ENCODE measurements at regions not wholly inside any gene's neighbourhood (a gene's known extent, or its start where the extent isn't known, plus 50 kb on each side); places are given as distances from the start of the nearest gene placed in this dataset.

GRCh38 chr1:38340409-38340808, 293.8 kb upstream of the POU3F1 start:
- TF ChIP-seq CTCF (IDR thresholded peaks at IDR 0.05): no peak
- no peak for TF ChIP-seq POLR2A (IDR thresholded peaks at IDR 0.05)
- no peak for TF ChIP-seq EP300 (IDR thresholded peaks at IDR 0.05)
